G401.6 (cell line): ENCODE measurements at regions not wholly inside any gene's neighbourhood (a gene's known extent, or its start where the extent isn't known, plus 50 kb on each side); places are given as distances from the start of the nearest gene placed in this dataset.

Experiments
- FAIRE-seq: peaks from 2 replicates; lab custom pipeline; 2012; peaks lifted over from hg19 to GRCh38; lab: Jason Lieb, UNC

DNA sequence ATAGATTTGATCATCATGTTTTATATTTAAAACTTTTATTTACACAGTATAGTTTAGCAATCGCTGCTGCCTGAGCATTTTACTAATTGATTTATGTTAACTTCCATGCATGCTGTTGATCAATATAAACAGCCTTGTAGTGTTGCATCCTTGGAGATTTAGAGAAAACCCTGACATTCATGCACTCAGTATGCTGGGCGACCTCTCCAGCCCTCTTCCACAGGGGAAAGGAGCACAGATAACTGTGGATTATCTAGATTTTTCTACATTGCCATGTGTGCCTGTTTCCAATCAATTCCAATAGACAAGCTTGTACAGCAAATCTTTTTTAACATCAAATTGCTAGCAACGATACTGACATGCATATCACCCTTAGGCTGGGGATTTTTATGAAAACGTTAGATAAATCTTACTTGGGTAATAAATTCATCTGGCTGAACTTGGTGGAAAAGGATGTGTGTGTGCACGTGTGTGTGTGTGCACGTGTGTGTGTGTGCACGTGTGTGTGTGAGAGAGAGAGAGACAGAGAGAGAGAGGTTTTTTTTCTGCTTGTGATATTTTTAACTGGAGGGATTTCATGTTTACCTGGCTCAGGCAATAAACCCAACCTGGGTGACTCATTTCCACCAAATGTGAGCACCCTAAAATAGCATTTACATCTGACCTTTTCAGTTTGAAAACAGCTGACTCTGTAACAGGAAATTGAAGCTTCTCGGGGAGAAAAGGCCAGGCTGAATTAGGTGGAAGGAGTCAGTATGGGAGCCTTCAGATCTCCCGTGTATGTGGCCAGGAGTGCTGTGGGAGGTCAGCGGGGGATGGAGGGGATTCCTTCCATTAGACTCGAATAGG is 339.8 kb downstream of the PRDM2 start:
- no peak for FAIRE-seq

DNA sequence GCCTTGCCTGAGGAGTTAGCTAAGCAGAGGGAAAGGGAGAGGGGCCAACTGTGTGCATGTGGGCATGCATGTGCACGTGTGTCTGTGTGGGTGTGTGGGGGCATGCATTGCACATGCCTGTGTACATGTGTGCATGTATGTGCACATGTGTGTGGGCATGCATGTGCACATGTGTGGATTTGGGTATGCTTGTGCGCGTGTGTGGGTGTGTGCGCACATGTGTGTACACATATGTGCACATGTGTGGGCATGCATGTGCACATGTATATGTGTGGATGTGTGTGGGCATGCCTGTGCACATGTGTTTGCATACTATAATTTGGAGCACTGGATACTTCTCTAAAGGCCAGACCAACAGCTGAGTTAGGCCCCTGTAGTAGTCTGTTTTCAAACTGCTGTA is 350.0 kb downstream of the PRDM2 start:
- FAIRE-seq = no peak

DNA sequence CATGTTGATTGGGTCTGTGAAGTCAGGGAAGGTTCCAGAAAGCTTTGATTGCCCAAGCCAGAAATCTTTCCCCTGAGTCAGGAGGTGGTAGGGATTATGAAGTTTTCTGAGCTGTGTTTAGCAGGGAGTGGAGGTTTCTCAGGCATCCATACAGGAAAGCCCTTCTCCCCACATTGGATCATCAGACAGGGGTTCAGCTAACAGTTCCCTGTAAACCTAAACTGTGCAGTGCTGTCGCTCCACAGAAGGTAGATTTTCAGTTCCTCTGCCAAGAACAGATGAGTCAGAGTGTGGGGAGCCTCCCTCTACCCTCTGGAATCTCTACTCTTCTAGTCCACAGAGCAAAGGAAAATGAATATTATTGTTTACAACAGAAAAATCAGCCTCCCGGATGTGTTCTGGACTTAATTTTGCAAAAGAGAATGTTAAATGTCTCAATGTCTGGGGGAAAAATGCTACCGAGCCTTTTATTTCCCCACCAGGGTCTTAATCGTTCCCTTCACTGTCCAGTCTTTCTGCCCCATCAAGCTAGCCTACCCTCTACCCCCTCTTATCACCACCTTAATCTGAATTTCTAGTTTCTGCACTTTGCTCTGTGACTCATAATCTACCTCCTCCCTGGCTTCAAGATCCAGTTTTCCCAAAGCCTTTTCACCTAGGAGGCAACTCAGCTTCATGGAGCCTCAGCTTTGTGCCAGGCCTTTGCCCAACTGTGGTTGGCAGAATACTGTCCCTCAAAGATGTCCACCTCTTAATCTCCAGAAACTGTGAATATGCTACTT is 355.6 kb downstream of the PRDM2 start:
- FAIRE-seq = no peak

DNA sequence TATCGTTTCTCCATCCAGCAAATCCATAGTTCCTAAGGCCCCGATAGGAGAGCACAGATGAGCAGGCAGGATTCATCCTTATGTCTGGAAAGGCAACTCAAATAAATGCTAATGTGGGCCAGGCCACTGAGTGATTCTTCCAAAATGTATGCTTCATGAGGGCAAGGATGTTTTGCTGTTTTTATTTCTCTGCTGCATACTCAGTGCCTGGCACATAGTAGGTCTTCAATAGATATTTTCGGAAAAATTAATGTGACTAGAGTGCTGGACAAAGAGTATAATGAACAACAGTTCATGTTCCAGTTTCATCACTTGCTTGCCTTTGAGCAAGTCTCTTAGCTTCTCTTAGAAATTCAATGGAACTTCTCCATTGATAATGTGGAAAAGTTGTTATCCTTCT is 357.7 kb downstream of the PRDM2 start:
- no peak for FAIRE-seq

DNA sequence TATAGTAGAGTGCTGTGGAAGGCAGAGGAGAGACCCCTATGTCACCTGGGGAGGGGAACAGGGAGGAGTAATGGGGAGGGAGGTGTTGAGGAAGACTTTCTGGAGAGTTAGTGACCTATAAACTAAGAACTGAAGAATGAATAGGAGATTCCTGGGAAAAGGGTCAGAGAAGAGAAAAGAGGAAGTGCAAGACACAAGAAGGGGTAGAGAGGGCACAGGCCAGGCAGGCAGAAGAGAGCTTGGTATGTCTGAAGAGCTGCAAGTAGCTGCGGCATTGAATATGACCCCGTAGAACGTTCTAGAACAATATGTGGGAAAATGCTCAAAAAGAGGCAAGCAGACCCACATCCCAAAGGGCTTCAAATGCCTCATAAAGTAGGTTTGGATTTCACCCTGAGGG is 361.2 kb downstream of the PRDM2 start:
- no peak for FAIRE-seq

DNA sequence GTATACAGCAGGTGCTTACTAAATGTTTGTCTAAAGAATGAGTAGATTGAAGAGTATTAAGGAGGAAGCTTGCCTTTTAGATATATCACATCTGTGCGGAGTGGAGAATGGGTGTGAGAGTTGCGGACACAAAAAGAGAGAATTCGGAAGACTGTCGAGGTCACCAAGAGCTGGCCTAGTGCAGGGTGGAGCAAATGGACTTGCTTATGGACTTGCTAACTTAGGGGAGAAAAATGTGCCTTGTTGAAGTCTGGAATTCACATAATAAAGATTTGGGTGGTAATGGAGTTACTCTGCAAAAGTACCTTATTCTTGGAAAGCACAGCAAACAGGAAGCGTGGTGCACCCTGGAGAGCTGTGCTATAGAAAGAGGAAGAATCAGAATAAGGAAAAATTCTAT is 361.7 kb downstream of the PRDM2 start:
- FAIRE-seq = no peak

DNA sequence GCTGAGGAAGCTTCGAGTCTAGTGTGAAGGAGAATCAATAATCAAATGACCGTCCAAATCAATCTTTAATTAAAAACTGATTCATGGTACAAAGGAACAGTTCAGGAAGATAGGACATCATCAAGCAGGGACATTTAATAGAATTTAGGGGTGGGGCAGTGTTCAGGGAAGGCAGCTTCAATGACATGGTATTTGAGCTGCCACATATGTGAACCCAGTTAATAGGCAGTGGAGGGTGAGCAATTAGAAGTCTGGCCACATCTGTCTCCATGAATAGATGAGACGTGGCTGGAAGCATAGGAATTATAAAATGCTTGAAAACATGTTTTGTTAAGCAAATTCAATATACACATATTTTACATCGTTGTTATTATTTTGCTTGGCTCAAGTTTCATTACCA is 362.7 kb downstream of the PRDM2 start:
- no peak for FAIRE-seq

DNA sequence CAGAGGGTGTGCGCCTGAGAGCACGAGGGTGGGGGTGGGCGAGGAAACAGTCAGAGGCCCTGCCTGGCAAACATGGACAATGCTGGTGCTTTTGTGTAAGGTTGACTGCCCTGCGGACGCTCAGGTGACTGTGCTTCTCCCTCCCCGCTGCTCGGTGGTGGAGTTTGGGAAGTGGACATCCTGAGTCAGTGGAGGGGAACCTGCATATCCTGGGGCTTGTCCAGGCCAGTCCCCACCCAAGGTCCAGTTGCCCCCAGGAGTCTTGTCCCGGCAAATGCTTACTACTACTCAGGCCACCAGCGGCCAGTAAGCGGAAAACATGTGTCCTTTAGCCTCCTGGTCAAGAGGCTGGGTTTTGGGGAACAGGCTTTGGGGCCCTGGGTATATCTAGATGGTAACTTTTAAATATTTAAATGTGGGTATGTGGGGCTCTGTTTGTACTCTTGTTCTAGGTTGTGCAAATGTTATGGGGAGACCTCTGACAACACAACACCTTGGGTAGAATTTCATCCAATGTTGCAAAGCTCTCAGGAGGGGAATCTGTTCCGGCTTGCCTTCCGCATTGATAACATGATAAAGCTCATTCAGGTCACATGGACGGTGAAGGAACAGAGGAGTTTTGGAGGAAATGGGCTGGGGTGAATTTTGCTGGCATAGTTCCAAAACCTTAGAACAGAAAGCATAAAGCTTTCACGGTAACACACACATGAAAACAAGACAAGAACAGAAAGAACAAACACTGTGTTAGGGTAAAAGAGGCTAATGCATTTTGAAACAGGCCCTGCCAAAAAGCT is 364.9 kb downstream of the PRDM2 start:
- FAIRE-seq = no peak

DNA sequence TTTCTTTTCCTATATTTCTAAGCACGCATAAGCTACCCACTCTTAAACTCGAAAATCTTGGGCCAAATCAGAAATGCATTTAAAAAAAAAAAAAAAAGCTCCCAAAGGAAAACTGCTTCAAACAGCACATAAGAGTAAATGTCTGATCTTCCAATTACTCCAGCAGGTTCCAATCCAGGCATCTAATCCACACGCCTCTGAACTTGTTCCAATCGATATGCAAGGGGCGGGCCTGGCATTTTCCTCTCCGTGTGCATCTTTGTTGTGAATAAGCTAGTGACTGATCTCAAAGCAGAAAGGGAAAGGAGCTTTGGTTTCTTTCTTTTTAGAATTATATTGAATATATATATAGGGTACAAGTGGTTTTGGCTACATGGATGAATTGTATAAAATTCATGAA is 365.5 kb downstream of the PRDM2 start:
- no peak for FAIRE-seq

DNA sequence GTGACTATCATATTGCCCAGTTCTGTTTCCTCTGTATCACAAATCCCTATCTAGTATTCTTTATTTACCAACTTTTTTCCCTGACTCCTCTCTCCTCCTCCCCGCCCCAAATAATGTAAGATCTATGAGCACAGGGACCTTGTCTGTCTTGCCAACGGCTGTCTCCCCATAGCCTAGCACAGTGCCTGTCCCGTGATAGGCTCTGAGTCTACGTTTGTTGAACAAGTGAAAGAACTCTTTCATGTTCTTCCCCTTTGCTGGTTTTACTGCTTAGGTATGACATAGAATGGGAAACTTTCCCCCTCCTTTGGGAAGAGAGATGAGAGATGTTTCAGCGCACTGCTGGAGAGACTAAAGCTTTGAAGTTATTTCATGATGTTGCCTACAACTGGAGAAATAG is 367.0 kb downstream of the PRDM2 start:
- FAIRE-seq = no peak

DNA sequence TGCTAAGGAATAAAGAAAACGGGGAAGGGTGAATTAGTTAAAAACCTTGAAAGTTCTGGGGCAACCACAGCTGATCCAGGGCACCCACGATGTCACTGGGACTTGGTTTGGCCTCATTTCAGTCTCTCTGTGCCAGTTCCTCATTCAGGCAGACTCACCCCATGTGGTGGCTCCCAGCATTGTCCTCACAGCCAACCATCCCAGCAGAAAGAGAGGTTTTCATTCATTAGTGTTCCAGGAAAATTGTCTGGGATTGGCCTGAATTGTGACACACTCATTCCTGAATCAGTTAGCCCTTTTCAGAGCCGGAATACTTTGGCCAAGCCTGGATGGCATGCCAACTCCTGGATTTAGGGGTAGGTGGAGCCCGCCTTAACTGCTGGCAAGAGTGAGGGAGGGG is 367.7 kb downstream of the PRDM2 start:
- no peak for FAIRE-seq

DNA sequence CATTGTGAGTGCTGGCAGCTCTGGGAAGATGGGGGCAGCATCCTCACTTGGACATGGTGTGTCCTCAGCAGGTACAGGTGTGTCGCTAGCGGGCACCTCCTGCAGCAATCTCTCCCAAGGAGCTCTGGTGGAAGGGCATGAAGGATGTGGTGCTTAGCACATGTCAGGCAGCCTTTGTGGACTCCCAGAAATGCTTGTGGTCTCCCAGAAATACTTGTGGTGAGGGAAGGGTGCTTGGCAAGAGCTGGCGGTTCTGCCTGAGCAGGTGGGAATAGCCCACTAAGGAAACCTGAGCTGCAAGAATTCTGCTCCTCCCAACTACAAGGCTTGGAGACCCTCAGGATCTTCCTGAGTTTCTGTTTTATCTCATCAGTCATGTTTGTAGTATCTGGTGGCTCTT is 371.6 kb downstream of the PRDM2 start:
- FAIRE-seq = no peak

DNA sequence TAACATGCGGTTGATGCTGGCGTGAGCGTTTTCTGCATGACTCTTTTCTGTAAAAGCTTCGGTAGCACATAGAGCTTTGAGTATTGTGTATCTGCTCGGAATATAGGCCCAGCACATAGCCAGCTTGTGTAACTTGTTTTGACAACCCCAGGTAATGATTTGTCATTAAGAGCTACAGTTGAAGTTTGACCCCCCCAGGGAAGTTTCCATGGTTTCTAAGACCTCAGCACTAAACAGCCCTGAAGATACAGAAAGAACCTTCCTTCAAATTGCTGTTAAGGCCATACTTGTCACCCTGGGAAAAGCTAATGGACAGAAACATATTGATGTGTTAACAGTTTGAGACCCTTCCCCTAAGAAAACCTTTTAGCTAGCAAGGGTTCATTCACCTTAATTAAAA is 380.7 kb downstream of the PRDM2 start:
- FAIRE-seq = no peak

DNA sequence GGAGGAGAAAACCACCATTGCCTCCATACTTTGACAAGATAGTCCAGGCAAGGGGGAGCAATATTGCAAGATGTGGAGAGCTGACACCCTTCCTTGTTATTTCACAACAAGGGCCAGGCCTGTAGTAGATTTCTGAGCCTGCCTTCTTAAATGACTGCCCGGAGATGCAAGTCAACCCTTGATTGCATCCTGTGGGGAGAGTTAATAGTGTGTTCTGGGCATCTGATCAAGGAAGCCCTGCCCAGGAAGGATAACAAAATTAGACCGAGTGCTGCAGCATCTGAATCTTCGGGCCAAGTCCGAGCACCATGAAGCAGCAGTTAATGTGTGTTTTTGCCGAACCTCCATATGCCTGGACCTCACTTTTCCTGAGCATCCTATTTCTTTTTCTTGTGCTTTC is 382.3 kb downstream of the PRDM2 start:
- no peak for FAIRE-seq

DNA sequence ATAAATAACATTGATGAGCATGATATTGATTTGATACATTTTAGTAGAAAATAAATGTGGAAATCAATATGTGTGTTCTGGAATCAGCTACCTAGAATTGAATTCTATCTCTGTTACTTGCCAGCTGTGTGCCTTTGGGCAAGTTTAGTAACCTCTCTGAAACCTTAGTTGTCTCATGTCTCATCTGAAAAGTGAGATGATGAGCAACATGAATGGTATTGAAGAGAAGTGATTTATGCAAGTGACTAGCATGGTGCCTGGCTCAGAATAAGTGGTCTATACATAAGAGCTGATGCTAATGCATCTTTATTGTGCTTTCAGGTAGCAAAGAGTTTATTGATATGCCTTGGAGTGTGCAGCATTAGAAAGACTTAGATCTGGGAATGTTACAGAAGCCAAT is 383.3 kb downstream of the PRDM2 start:
- FAIRE-seq = no peak

DNA sequence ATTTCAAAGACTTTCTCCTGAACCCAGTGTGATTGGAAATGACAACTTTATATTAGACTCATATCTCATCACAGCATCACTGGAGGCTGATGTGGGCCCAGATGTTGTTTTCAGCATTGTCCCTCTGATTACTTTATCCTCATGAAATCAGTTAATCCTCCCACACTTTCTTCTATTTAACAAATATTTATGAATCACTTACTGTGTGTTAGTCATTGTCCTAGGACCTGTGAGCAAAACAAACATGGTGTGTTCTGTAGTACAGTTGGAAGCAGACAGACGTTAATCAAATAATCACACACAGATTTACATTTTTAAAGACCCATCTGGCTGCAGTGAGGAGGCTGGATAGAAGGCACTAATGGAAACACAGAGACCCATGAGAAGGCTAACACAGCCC is 383.7 kb downstream of the PRDM2 start:
- no peak for FAIRE-seq

DNA sequence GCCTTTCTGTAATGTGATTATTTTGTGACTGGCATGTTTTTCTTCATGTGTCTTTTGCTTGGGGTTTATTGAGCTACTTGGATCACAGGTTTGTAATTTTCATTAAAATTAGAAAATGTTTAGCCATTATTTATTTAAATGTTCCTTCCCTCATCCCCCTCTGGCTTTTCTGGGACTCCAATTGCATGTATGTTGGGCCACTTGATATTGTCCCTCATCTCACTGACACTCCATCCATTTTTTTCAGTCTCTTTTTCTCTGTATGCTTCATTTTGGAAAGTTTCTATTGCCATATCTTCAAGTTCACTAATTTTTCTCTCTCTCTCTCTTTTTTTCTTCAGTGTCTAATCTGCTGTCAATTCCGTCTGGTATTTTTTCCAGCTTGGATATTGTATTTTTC is 390.1 kb downstream of the PRDM2 start:
- no peak for FAIRE-seq

DNA sequence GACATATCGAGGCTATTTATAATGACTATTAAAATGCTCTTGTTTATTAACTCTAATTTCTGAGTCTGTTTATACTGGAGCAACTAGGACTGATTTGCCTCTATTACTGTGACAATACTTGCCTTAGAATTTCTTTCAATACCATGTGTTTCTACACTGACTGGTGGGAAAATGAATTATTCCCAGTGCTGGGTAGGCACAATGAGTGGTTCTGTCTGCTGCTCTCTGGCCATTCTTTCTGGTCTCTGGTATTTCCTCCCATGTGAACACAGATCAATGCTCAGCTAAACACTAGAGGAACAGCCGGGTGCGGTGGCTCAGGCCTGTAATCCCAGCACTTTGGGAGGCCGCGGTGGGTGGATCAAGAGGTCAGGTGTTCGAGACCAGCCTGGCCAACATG is 390.5 kb downstream of the PRDM2 start:
- FAIRE-seq = no peak

DNA sequence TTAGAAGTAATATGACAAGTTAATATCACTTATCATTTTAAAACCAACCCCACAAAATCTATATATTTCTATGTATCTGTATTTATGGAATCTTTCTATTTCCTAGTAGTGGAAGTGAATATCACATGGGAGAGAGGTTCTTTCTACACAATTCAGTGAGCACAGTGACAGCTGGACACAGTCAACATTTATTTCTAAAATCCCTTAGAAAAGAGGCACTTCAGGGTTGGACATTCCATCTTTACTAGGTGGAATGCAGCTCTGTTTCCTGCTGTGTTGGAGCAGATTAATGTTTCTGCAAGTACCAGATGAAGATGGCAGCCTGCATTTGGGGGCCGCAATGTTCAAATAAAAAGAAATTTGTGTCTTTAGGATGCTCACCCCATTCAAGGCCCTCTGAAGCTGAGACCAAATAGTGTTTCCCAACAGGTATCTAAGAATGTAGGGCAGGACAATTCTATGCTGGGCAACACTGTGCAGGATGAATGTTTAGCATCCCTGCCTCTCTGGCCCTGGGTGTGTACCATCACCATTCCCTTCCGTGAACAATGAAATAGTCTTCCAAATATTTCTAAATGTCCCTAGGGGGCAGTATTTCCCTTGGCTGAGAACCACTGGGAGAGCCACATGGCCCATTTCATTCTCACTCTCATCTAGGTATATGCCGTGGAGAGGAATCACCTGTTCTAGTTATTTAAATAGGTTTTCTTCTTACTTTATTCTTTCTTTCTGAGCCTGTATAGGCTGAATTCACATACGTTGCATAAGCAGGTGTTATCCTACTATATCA is 394.8 kb downstream of the PRDM2 start:
- no peak for FAIRE-seq

DNA sequence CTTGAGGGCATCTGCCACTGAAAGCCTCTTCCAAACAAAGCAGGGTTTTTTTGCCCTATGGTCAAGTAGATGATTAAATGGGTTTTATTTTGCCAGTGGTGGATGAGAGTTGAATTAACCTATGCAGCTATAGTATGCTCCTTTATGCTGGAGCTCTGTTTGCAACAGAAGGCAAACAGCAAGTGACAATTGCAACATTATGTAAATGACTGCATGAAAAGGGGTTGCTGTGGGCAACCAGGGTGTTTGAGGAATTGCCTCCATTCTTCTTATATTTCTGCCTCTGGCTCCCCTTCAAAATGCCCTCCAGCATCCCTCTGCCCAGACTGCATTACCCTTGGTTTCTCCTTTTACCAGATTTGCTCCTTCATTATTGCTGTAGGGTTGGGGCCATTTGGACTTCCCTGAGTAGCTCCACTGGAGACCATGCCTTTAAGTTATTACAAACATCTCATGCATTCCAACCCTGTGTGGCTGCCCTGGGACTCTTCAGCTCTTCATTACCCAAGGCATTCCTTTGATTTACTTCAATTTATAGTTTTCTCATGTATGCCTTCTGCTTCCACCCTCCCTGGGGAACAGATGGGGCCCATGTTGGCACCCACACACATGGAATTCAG is 398.4 kb downstream of the PRDM2 start:
- FAIRE-seq = no peak

DNA sequence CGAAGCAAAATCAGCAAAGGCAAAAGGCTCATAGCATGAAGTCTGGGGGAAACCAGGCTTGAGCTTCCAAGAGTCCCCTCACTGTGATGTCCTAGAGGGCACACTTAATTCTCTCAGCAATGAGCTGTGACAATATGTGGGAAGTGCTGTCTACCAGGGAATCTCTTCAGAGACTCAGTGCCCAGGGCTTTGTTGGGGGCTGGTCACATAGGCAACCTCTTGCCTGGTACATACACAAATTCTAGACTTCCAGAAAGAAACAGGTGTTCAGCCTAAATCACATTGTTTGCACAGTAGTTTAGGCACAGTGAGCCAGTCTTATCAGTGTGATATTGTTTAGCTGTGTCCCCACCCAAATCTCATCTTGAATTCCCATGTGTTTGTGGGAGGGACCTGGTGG is 400.5 kb downstream of the PRDM2 start:
- no peak for FAIRE-seq

DNA sequence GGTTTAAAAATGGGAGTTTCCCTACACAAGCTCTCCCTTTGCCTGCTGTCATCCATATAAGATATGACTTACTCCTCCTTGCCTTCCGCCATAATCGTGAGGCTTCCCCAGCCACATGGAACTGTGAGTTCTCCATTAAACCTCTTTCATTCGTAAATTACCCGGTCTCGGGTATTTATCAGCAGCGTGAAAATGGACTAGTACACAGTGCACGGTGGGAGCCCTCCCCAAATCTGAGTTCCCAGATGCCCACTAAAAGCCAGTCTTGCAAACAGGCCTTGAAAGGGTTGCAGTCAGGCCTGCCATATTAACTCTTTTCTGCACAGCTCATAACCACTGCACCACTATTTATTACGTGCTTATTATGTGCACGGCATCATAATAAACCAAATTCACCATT is 400.9 kb downstream of the PRDM2 start:
- FAIRE-seq = no peak
